Liver (tissue), 8 donors: ENCODE measurements at regions not wholly inside any gene's neighbourhood (a gene's known extent, or its start where the extent isn't known, plus 50 kb on each side); places are given as distances from the start of the nearest gene placed in this dataset.
A peak's percentile ranks its signal among the peaks of the same experiment; 100 is the strongest.

Source experiments
- DNase-seq: peaks from one replicate; pipeline ENCODE4 v3.0.0-alpha.2; 2017; ENCODE audit warnings: low spot score
- H3K27ac ChIP-seq, 2 donors: one replicate each; pipeline ENCODE4 v1.7.0; 2013; ENCODE audit warnings: inconsistent platforms in 2 of 2, low read length in 2 of 2, control low read depth in 1 of 2, low read depth in 1 of 2, mild to moderate bottlenecking in 1 of 2
- H3K27me3 ChIP-seq, 4 donors: one replicate each; pipeline versions ENCODE4 v1.6.1 to v1.7.0; 2013; ENCODE audit warnings: low read length in 3 of 4, inconsistent platforms in 1 of 4, mild to moderate bottlenecking in 1 of 4, moderate library complexity in 1 of 4; ENCODE audit not compliant: control insufficient read depth in 4 of 4, insufficient read depth in 4 of 4
- H3K36me3 ChIP-seq, 4 donors: one replicate each; pipeline versions ENCODE4 v1.6.1 to v1.7.0; 2013; ENCODE audit warnings: low read length in 3 of 4, mild to moderate bottlenecking in 3 of 4, low read depth in 1 of 4, moderate library complexity in 1 of 4; ENCODE audit not compliant: control insufficient read depth in 4 of 4, insufficient read depth in 3 of 4
- H3K4me1 ChIP-seq, 4 donors: one replicate each; pipeline versions ENCODE4 v1.6.1 to v1.7.0; 2013; ENCODE audit warnings: low read length in 3 of 4, mild to moderate bottlenecking in 3 of 4, moderate library complexity in 1 of 4; ENCODE audit not compliant: control insufficient read depth in 4 of 4, insufficient read depth in 4 of 4
- H3K4me3 ChIP-seq, 3 donors: one replicate each; pipeline versions ENCODE4 v1.6.1 to v1.7.0; 2013; ENCODE audit warnings: low read length in 3 of 3, control low read depth in 1 of 3, low read depth in 1 of 3, mild to moderate bottlenecking in 1 of 3
- H3K9ac ChIP-seq, 2 donors: one replicate each; pipeline ENCODE4 v1.7.0; 2013; ENCODE audit warnings: low read length in 2 of 2, mild to moderate bottlenecking in 2 of 2, moderate library complexity in 2 of 2, control low read depth in 1 of 2, low read depth in 1 of 2
- H3K9me3 ChIP-seq, 4 donors: one replicate each; pipeline versions ENCODE4 v1.6.1 to v1.7.0; 2013; ENCODE audit warnings: low read length in 3 of 4; ENCODE audit not compliant: control insufficient read depth in 4 of 4
- ATF3 ChIP-seq: IDR thresholded peaks from 2 replicates; pipeline ENCODE4 v1.6.1; 2016; ENCODE audit warnings: antibody characterized with exemption
- CTCF ChIP-seq: fragments of 150-350 bp; IDR thresholded peaks from 2 replicates; pipeline ENCODE4 v1.5.1; 2017; ENCODE audit warnings: improper control_type of control experiment, low read depth, low read length; ENCODE audit not compliant: missing input control
- EGR1 ChIP-seq, 2 donors: IDR thresholded peaks; 2 replicates each; pipeline ENCODE4 v1.6.1; 2016 to 2018; ENCODE audit warnings: antibody characterized with exemption in 2 of 2, low read depth in 2 of 2
- FOXA1 ChIP-seq: IDR thresholded peaks from 2 replicates; pipeline ENCODE4 v1.6.1; 2016; ENCODE audit warnings: antibody characterized with exemption
- FOXA2 ChIP-seq: IDR thresholded peaks from 2 replicates; pipeline ENCODE4 v1.6.1; 2016; ENCODE audit warnings: antibody characterized with exemption
- GABPA ChIP-seq, 2 donors: IDR thresholded peaks in 1 of 2; conservative IDR thresholded peaks in 1 of 2; 2 replicates each; pipeline ENCODE4 v1.6.1; 2016; ENCODE audit warnings: antibody characterized with exemption in 2 of 2, mild to moderate bottlenecking in 1 of 2, moderate library complexity in 1 of 2
- HNF4A ChIP-seq, 2 donors: conservative IDR thresholded peaks; 2 replicates each; pipeline ENCODE4 v1.6.1; 2016; ENCODE audit warnings: antibody characterized with exemption in 2 of 2, mild to moderate bottlenecking in 2 of 2
- HNF4G ChIP-seq: IDR thresholded peaks from 2 replicates; pipeline ENCODE4 v1.6.1; 2016; ENCODE audit warnings: antibody characterized with exemption
- JUND ChIP-seq, 2 donors: IDR thresholded peaks; 2 replicates each; pipeline ENCODE4 v1.6.1; 2016; ENCODE audit warnings: antibody characterized with exemption in 2 of 2
- MAX ChIP-seq: IDR thresholded peaks from 2 replicates; pipeline ENCODE4 v1.6.1; 2016; ENCODE audit warnings: antibody characterized with exemption
- NR2F2 ChIP-seq: IDR thresholded peaks from 2 replicates; pipeline ENCODE4 v1.6.1; 2016; ENCODE audit warnings: antibody characterized with exemption
- RAD21 ChIP-seq, 2 donors: IDR thresholded peaks; 2 replicates each; pipeline ENCODE4 v1.6.1; 2016; ENCODE audit warnings: antibody characterized with exemption in 2 of 2, mild to moderate bottlenecking in 2 of 2
- REST ChIP-seq: IDR thresholded peaks from 2 replicates; pipeline ENCODE4 v1.6.1; 2016; ENCODE audit warnings: antibody characterized with exemption, mild to moderate bottlenecking
- RXRA ChIP-seq, 2 donors: IDR thresholded peaks; 2 replicates each; pipeline ENCODE4 v1.6.1; 2017 to 2018; ENCODE audit warnings: antibody characterized with exemption in 2 of 2, mild to moderate bottlenecking in 1 of 2
- SP1 ChIP-seq: IDR thresholded peaks from 2 replicates; pipeline ENCODE4 v1.6.1; 2018; ENCODE audit warnings: antibody characterized with exemption, mild to moderate bottlenecking
- TAF1 ChIP-seq: conservative IDR thresholded peaks from 2 replicates; pipeline ENCODE4 v1.6.1; 2016; ENCODE audit warnings: antibody characterized with exemption, mild to moderate bottlenecking
- YY1 ChIP-seq: IDR thresholded peaks from 2 replicates; pipeline ENCODE4 v1.6.1; 2016; ENCODE audit warnings: antibody characterized with exemption, mild to moderate bottlenecking
- ZBTB33 ChIP-seq: IDR thresholded peaks from 2 replicates; pipeline ENCODE4 v1.6.1; 2016; ENCODE audit warnings: antibody characterized with exemption
- WGBS: extraction: QIAGEN DNeasy Blood & Tissue Kit; methylation state at CpG from one replicate; pipeline ENCODE4 v1.1.7; 2013; 5-methylcytosine and 5-hydroxymethylcytosine counted together
- donor health status: healthy.
- donor health status: healthy.
- donor health status: healthy.
- donor health status: healthy.
- donor health status: healthy.

- peaks cover 0 to 2% (median 0%) of the 10 kb centered on the region in 4 donors for H3K4me1 ChIP-seq
- no peak for DNase-seq
- no peaks in the 10 kb centered on the region for H3K36me3 ChIP-seq
- no peak overlapping the region for H3K9ac ChIP-seq
- WGBS = 50% methylated on average over 7 of the region's 7 CpGs
- H3K4me3 ChIP-seq = no peak overlapping the region
- peak overlapping the region; percentile 59 to 70 for H3K27ac ChIP-seq
- peak in 1 of 2 donors; percentile 29 for TF ChIP-seq JUND (IDR thresholded peaks at IDR 0.05)
- peak; percentile 67 to 76 for TF ChIP-seq RXRA (IDR thresholded peaks at IDR 0.05)
- TF ChIP-seq CTCF = no peak
- TF ChIP-seq TAF1 = no peak
- no peak for TF ChIP-seq YY1
- TF ChIP-seq RAD21 (IDR thresholded peaks at IDR 0.05) = peak; percentile 53 to 62
- TF ChIP-seq SP1 = peak; percentile 82
- TF ChIP-seq NR2F2 = peak; percentile 99
- TF ChIP-seq MAX = peak; percentile 43
- TF ChIP-seq HNF4A (conservative IDR thresholded peaks at IDR 0.05) = no peak
- TF ChIP-seq GABPA (IDR thresholded peaks at IDR 0.05 in 1 of 2, conservative IDR thresholded peaks at IDR 0.05 in 1 of 2) = peak in 1 of 2 donors; percentile 33
- peak; percentile 23 for TF ChIP-seq ATF3
- TF ChIP-seq FOXA1 = no peak
- TF ChIP-seq ZBTB33 = no peak
- peak in 1 of 2 donors; percentile 27 for TF ChIP-seq EGR1 (IDR thresholded peaks at IDR 0.05; ENCODE audit: low read depth in 2 of 2)
- peak; percentile 72 for TF ChIP-seq REST
- TF ChIP-seq FOXA2 = no peak
- no peak for TF ChIP-seq HNF4G
- no peaks in the 10 kb centered on the region for H3K27me3 ChIP-seq
- H3K9me3 ChIP-seq = no peaks in the 10 kb centered on the region
Measured at GRCh38 chr5:172583931-172584511, 57.0 kb upstream of the NEURL1B start.
